IMR-90 (cell line): ENCODE measurements at regions not wholly inside any gene's neighbourhood (a gene's known extent, or its start where the extent isn't known, plus 50 kb on each side); places are given as distances from the start of the nearest gene placed in this dataset.

ENCODE experiments used
- ATAC-seq: fragments of 200-7000 bp; cut with Tn5 transposase; 2 replicates; pipeline ENCODE4 v1.9.1; 2020; ENCODE audit warnings: low read depth, mild to moderate bottlenecking, moderate library complexity
- BruUV-seq: library from RNA; stranded (reverse); fragments of 400-500 nt; replicated peaks from 2 replicates; lab custom pipeline; 2021; lab: Mats Ljungman, UMichigan
- CTCF ChIA-PET: fragments of 300-600 bp; formaldehyde crosslinking; extraction: SDS; loops from one replicate; lab custom pipeline; 2021; ENCODE audit warnings: antibody characterized with exemption; lab: Yijun Ruan, JAX
- POLR2A ChIA-PET: fragments of 300-600 bp; sonication (Branson Sonifier 250); formaldehyde crosslinking; loops from one replicate; lab custom pipeline; 2022; ENCODE audit warnings: antibody characterized with exemption; ENCODE audit not compliant: unreplicated experiment; lab: Charles Lee
- DNase-seq: peaks from one replicate; pipeline ENCODE4 v3.0.0; 2013
- H2AFZ ChIP-seq: replicated peaks from 2 replicates; pipeline ENCODE3; 2013; ENCODE audit warnings: low read length, mild to moderate bottlenecking; ENCODE audit not compliant: poor library complexity
- H2AK5ac ChIP-seq: 2 replicates; pipeline ENCODE4 v1.6.1; 2013; ENCODE audit warnings: low read depth, low read length, inconsistent platforms
- H2AK9ac ChIP-seq: replicated peaks from 2 replicates; pipeline ENCODE3; 2013; ENCODE audit warnings: mild to moderate bottlenecking, low read depth, low read length, moderate library complexity; ENCODE audit not compliant: poor library complexity
- H2BK120ac ChIP-seq: 2 replicates; pipeline ENCODE4 v1.6.1; 2013; ENCODE audit warnings: low read depth, low read length, inconsistent platforms
- H2BK15ac ChIP-seq: 3 replicates; pipeline ENCODE4 v1.6.1; 2013; ENCODE audit warnings: low read depth, low read length, inconsistent platforms
- H2BK20ac ChIP-seq: 2 replicates; pipeline ENCODE4 v1.6.1; 2013; ENCODE audit warnings: low read depth, mild to moderate bottlenecking, inconsistent platforms, low read length, moderate library complexity
- H2BK5ac ChIP-seq: 2 replicates; pipeline ENCODE4 v1.6.1; 2013; ENCODE audit warnings: mild to moderate bottlenecking, low read depth, low read length, inconsistent platforms; ENCODE audit not compliant: poor library complexity, severe bottlenecking
- H3K14ac ChIP-seq: replicated peaks from 2 replicates; pipeline ENCODE4 v1.6.1; 2013; ENCODE audit warnings: low read depth, low read length, inconsistent platforms
- H3K18ac ChIP-seq: 2 replicates; pipeline ENCODE4 v1.6.1; 2013; ENCODE audit warnings: low read depth, low read length, control low read depth
- H3K23ac ChIP-seq: 2 replicates; pipeline ENCODE4 v1.6.1; 2013; ENCODE audit warnings: low read depth, low read length, inconsistent platforms
- H3K27ac ChIP-seq: 2 replicates; pipeline ENCODE4 v1.5.1; 2013; ENCODE audit warnings: mild to moderate bottlenecking, control low read depth, low read length; ENCODE audit not compliant: insufficient read depth
- H3K27me3 ChIP-seq: 2 replicates; pipeline ENCODE4 v1.6.1; 2013; ENCODE audit warnings: low read length; ENCODE audit not compliant: control insufficient read depth, insufficient read depth
- H3K36me3 ChIP-seq: 2 replicates; pipeline ENCODE4 v1.6.1; 2013; ENCODE audit warnings: low read length, mixed read lengths; ENCODE audit not compliant: control insufficient read depth, insufficient read depth
- H3K4ac ChIP-seq: 2 replicates; pipeline ENCODE4 v1.6.1; 2013; ENCODE audit warnings: low read depth, low read length, inconsistent platforms
- H3K4me1 ChIP-seq: 2 replicates; pipeline ENCODE4 v1.6.1; 2013; ENCODE audit warnings: low read length, mixed read lengths; ENCODE audit not compliant: control insufficient read depth, insufficient read depth
- H3K4me2 ChIP-seq: 2 replicates; pipeline ENCODE4 v1.6.1; 2013; ENCODE audit warnings: low read depth, mild to moderate bottlenecking, control low read depth, low read length, moderate library complexity
- H3K4me3 ChIP-seq: 2 replicates; pipeline ENCODE4 v1.5.1; 2013; ENCODE audit warnings: low read depth, mild to moderate bottlenecking, control low read depth, low read length, moderate library complexity; ENCODE audit not compliant: insufficient read depth
- H3K56ac ChIP-seq: 2 replicates; pipeline ENCODE4 v1.6.1; 2013; ENCODE audit warnings: low read length, inconsistent platforms; ENCODE audit not compliant: insufficient read depth; ENCODE audit errors: extremely low read depth
- H3K79me1 ChIP-seq, 2 experiments: 2 replicates each; pipeline ENCODE4 v1.6.1; 2013; ENCODE audit warnings: low read length in 2 of 2, inconsistent platforms in 1 of 2, low read depth in 1 of 2
- H3K9ac ChIP-seq: 2 replicates; pipeline ENCODE4 v1.6.1; 2013; ENCODE audit warnings: low read depth, low read length, control low read depth
- H3K9me1 ChIP-seq: 2 replicates; pipeline ENCODE4 v1.6.1; 2013; ENCODE audit warnings: low read length, inconsistent platforms; ENCODE audit not compliant: insufficient read depth
- H3K9me3 ChIP-seq: 2 replicates; pipeline ENCODE4 v1.6.1; 2013; ENCODE audit warnings: low read length; ENCODE audit not compliant: control insufficient read depth, insufficient read depth
- H4K20me1 ChIP-seq: 2 replicates; pipeline ENCODE4 v1.6.1; 2013; ENCODE audit warnings: low read length, inconsistent platforms; ENCODE audit not compliant: insufficient read depth
- H4K5ac ChIP-seq: 2 replicates; pipeline ENCODE4 v1.6.1; 2013; ENCODE audit warnings: mild to moderate bottlenecking, low read depth, low read length, control low read depth
- H4K8ac ChIP-seq, 2 experiments: 2 replicates each; pipeline ENCODE4 v1.6.1; 2013; ENCODE audit warnings: low read depth in 2 of 2, low read length in 2 of 2, control low read depth in 1 of 2, inconsistent platforms in 1 of 2
- H4K91ac ChIP-seq: 2 replicates; pipeline ENCODE4 v1.6.1; 2013; ENCODE audit warnings: low read depth, low read length, inconsistent platforms; ENCODE audit not compliant: insufficient read depth
- BHLHE40 ChIP-seq: fragments of 150-350 bp; IDR thresholded peaks from 2 replicates; pipeline ENCODE4 v1.6.1; 2016; ENCODE audit warnings: mild to moderate bottlenecking, low read depth, low read length
- CEBPB ChIP-seq: IDR thresholded peaks from 2 replicates; pipeline ENCODE4 v1.6.1; 2012; ENCODE audit warnings: low read depth, low read length, improper control_type of control experiment
- CHD1 ChIP-seq: IDR thresholded peaks from 2 replicates; pipeline ENCODE4 v1.6.1; 2012; ENCODE audit warnings: low read depth, low read length, improper control_type of control experiment
- FOS ChIP-seq: fragments of 150-350 bp; IDR thresholded peaks from 2 replicates; pipeline ENCODE4 v1.6.1; 2016; ENCODE audit warnings: low read depth, low read length
- MAFK ChIP-seq: IDR thresholded peaks from 2 replicates; pipeline ENCODE4 v1.6.1; 2012; ENCODE audit warnings: low read depth, low read length, improper control_type of control experiment
- MAZ ChIP-seq: IDR thresholded peaks from 2 replicates; pipeline ENCODE4 v1.6.1; 2012; ENCODE audit warnings: low read depth, mild to moderate bottlenecking, low read length, improper control_type of control experiment, moderate library complexity, borderline replicate concordance
- MXI1 ChIP-seq: IDR thresholded peaks from 2 replicates; pipeline ENCODE4 v1.6.1; 2012; ENCODE audit warnings: low read depth, mild to moderate bottlenecking, low read length, moderate library complexity, borderline replicate concordance
- NFE2L2 ChIP-seq: fragments of 150-350 bp; IDR thresholded peaks from 2 replicates; pipeline ENCODE4 v1.6.1; 2016; ENCODE audit warnings: low read depth, mild to moderate bottlenecking, low read length
- POLR2A ChIP-seq: IDR thresholded peaks from 2 replicates; pipeline ENCODE4 v1.6.1; 2012; ENCODE audit warnings: mild to moderate bottlenecking, low read depth, low read length
- RAD21 ChIP-seq: IDR thresholded peaks from 2 replicates; pipeline ENCODE4 v1.6.1; 2012; ENCODE audit warnings: low read length, improper control_type of control experiment
- RCOR1 ChIP-seq: IDR thresholded peaks from 2 replicates; pipeline ENCODE4 v1.6.1; 2012; ENCODE audit warnings: mild to moderate bottlenecking, low read length, improper control_type of control experiment; ENCODE audit not compliant: insufficient replicate concordance
- RFX5 ChIP-seq: IDR thresholded peaks from 2 replicates; pipeline ENCODE4 v1.8.0; 2012; ENCODE audit warnings: low read depth, mild to moderate bottlenecking, low read length, moderate library complexity
- SMC3 ChIP-seq: fragments of 150-350 bp; IDR thresholded peaks from 2 replicates; pipeline ENCODE4 v1.6.1; 2016; ENCODE audit warnings: low read depth, mild to moderate bottlenecking, antibody characterized with exemption, low read length, moderate library complexity
- WGBS, 2 experiments: methylation state at CpG; one replicate each; pipeline versions ENCODE4 v1.1.5 to v1.1.7; 2013; ENCODE audit warnings: missing lambda C conversion rate in 2 of 2; ENCODE audit not compliant: insufficient read length in 1 of 2; ENCODE audit errors: extremely low coverage in 2 of 2; 5-methylcytosine and 5-hydroxymethylcytosine counted together
- dilution Hi-C: fragments of 300-500 bp; cut with HindIII; formaldehyde crosslinking; loops from one replicate; pipeline ENCODE4 v1.14.3; 2018; ENCODE audit warnings: low sequenced_read_pairs; ENCODE audit not compliant: unreplicated experiment
- in situ Hi-C: fragments of 300-500 bp; cut with MboI; formaldehyde crosslinking; loops from 3 replicates; pipeline ENCODE4 v1.14.3; 2019; ENCODE audit warnings: low sequenced_read_pairs, inconsistent platforms, mixed read lengths
- intact Hi-C: fragments of 100-400 bp; cut with micrococcal nuclease; formaldehyde crosslinking; loops from 2 replicates; pipeline ENCODE4 v1.10.0; 2022
- TF ChIP-seq, protein P1 (sequence below): fragments of 150-350 bp; IDR thresholded peaks from 2 replicates; pipeline ENCODE4 v1.6.1; 2017; ENCODE audit warnings: mild to moderate bottlenecking, antibody characterized with exemption, low read length, low read depth
- TF ChIP-seq, protein P2 (sequence below): conservative IDR thresholded peaks from 2 replicates; pipeline ENCODE4 v1.5.1; 2012; ENCODE audit warnings: mild to moderate bottlenecking, low read depth, low read length, improper control_type of control experiment
- TF ChIP-seq, protein P3 (sequence below): fragments of 150-350 bp; IDR thresholded peaks from 2 replicates; pipeline ENCODE4 v1.6.1; 2016; ENCODE audit warnings: low read depth, mild to moderate bottlenecking, low read length, moderate library complexity, borderline replicate concordance

DNA sequence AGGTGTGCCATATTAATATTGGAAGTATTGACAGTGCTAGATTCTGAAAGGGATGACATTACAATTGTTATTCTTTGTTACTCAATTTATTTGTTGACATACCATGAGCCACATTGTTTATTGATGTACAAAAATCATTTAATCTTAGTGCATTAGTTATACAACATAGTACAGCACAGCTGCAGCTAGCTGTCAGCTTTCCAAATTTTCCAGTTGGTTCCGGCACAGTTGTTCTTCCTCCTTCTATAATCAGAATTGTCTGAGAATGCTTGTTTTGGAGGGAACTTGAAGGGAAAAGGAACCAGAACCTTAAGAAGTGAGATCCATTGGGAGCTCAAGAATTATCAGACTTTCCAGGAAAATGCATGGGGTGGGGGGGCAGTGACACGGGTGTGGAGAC lies 281.4 kb downstream of the ZIC3 start:
- Histone ChIP-seq H3K36me3 (no peaks in the 10 kb centered on the region), H2AK9ac (no peak overlapping the region), H3K4me3 (no peak overlapping the region), H3K4ac (no peak overlapping the region), H2BK120ac (no peak overlapping the region), H3K9ac (no peak overlapping the region), H2AK5ac (no peak overlapping the region), H3K23ac (no peak overlapping the region), H2BK20ac (no peak overlapping the region), H3K4me2 (no peak overlapping the region), H2BK15ac (no peak overlapping the region), H3K9me3 (no peaks in the 10 kb centered on the region), H2AFZ (no peak overlapping the region), H2BK5ac (no peak overlapping the region), H3K27ac (no peak overlapping the region), H3K14ac (no peak overlapping the region), H3K27me3 (no peaks in the 10 kb centered on the region), H3K18ac (no peak overlapping the region), H3K56ac (no peak overlapping the region), H3K79me1 (no peaks in the 10 kb centered on the region), H4K8ac (no peak overlapping the region), H4K91ac (no peak overlapping the region), H4K5ac (no peak overlapping the region), H3K9me1 (no peaks in the 10 kb centered on the region), H4K20me1 (no peaks in the 10 kb centered on the region), H3K4me1 (no peaks in the 10 kb centered on the region)
- no CpG with 5 or more reads among the region's 2 CpGs for WGBS, 2 experiments
- in situ Hi-C loops (no loop called here), intact Hi-C loops (no loop called here), dilution Hi-C loops (no loop called here)
- POLR2A ChIA-PET: no interaction called here
- ATAC-seq (no peak), DNase-seq (no peak)
- CTCF ChIA-PET: no interaction called here
- BruUV-seq: no TSS peak
- TF ChIP-seq, protein P1, sequence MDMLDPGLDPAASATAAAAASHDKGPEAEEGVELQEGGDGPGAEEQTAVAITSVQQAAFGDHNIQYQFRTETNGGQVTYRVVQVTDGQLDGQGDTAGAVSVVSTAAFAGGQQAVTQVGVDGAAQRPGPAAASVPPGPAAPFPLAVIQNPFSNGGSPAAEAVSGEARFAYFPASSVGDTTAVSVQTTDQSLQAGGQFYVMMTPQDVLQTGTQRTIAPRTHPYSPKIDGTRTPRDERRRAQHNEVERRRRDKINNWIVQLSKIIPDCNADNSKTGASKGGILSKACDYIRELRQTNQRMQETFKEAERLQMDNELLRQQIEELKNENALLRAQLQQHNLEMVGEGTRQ: no peak
- TF ChIP-seq CEBPB: no peak
- TF ChIP-seq RFX5: no peak
- TF ChIP-seq MAFK: no peak
- no peak for TF ChIP-seq FOS
- TF ChIP-seq, protein P2, sequence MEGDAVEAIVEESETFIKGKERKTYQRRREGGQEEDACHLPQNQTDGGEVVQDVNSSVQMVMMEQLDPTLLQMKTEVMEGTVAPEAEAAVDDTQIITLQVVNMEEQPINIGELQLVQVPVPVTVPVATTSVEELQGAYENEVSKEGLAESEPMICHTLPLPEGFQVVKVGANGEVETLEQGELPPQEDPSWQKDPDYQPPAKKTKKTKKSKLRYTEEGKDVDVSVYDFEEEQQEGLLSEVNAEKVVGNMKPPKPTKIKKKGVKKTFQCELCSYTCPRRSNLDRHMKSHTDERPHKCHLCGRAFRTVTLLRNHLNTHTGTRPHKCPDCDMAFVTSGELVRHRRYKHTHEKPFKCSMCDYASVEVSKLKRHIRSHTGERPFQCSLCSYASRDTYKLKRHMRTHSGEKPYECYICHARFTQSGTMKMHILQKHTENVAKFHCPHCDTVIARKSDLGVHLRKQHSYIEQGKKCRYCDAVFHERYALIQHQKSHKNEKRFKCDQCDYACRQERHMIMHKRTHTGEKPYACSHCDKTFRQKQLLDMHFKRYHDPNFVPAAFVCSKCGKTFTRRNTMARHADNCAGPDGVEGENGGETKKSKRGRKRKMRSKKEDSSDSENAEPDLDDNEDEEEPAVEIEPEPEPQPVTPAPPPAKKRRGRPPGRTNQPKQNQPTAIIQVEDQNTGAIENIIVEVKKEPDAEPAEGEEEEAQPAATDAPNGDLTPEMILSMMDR: no peak
- no peak for TF ChIP-seq CHD1
- no peak for TF ChIP-seq POLR2A
- TF ChIP-seq MXI1: no peak
- TF ChIP-seq RCOR1: no peak
- no peak for TF ChIP-seq SMC3
- no peak for TF ChIP-seq BHLHE40
- TF ChIP-seq, protein P3, sequence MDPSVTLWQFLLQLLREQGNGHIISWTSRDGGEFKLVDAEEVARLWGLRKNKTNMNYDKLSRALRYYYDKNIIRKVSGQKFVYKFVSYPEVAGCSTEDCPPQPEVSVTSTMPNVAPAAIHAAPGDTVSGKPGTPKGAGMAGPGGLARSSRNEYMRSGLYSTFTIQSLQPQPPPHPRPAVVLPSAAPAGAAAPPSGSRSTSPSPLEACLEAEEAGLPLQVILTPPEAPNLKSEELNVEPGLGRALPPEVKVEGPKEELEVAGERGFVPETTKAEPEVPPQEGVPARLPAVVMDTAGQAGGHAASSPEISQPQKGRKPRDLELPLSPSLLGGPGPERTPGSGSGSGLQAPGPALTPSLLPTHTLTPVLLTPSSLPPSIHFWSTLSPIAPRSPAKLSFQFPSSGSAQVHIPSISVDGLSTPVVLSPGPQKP: no peak
- no peak for TF ChIP-seq NFE2L2
- TF ChIP-seq MAZ: no peak
- TF ChIP-seq RAD21: no peak
